Caco-2 (cell line): ENCODE measurements at regions not wholly inside any gene's neighbourhood (a gene's known extent, or its start where the extent isn't known, plus 50 kb on each side); places are given as distances from the start of the nearest gene placed in this dataset.

Experiments used
- BruUV-seq: library from RNA; stranded (reverse); fragments of 400-500 nt; replicated peaks from 2 replicates; lab custom pipeline; 2021; lab: Mats Ljungman, UMichigan
- CTCF ChIA-PET: fragments of 300-600 bp; sonication (Branson Sonifier 250); formaldehyde crosslinking; loops from one replicate; lab custom pipeline; 2022; ENCODE audit warnings: antibody characterized with exemption; lab: Charles Lee
- POLR2A ChIA-PET: fragments of 300-600 bp; sonication (Branson Sonifier 250); formaldehyde crosslinking; loops from one replicate; lab custom pipeline; 2022; ENCODE audit warnings: antibody characterized with exemption; lab: Charles Lee
- DNase-seq, 2 experiments: peaks; one replicate each; pipeline versions ENCODE4 v3.0.0 to v3.0.0-alpha.2; 2020 to 2022
- H3K27me3 ChIP-seq: replicated peaks from 2 replicates; pipeline ENCODE4 v1.6.0; 2011; ENCODE audit warnings: low read length; ENCODE audit not compliant: control insufficient read depth, insufficient read depth
- H3K36me3 ChIP-seq: 2 replicates; pipeline ENCODE4 v1.5.1; 2011; ENCODE audit warnings: low read length; ENCODE audit not compliant: control insufficient read depth, insufficient read depth
- H3K4me1 ChIP-seq: fragments of 250-450 bp; sonication (Bioruptor Pico); 2 replicates; pipeline ENCODE4 v1.5.1; 2020; ENCODE audit warnings: mild to moderate bottlenecking
- H3K4me3 ChIP-seq: 2 replicates; pipeline ENCODE4 v1.5.1; 2011; ENCODE audit warnings: low read depth, mild to moderate bottlenecking, control low read depth, low read length
- H3K9me3 ChIP-seq: fragments of 250-450 bp; sonication (Bioruptor Pico); 2 replicates; pipeline ENCODE4 v1.5.1; 2020; ENCODE audit warnings: mild to moderate bottlenecking, moderate library complexity
- H3K27ac Mint-ChIP-seq: one replicate; pipeline ENCODE4 v1.8.0; 2022; ENCODE audit warnings: mixed read lengths; ENCODE audit not compliant: unreplicated experiment
- H3K27me3 Mint-ChIP-seq: one replicate; pipeline ENCODE4 v1.8.0; 2022; ENCODE audit warnings: mixed read lengths; ENCODE audit not compliant: insufficient read depth, unreplicated experiment
- H3K36me3 Mint-ChIP-seq: one replicate; pipeline ENCODE4 v1.8.0; 2022; ENCODE audit warnings: mild to moderate bottlenecking, mixed read lengths; ENCODE audit not compliant: insufficient read depth, unreplicated experiment
- H3K4me1 Mint-ChIP-seq: one replicate; pipeline ENCODE4 v1.8.0; 2022; ENCODE audit warnings: low read depth, mixed read lengths; ENCODE audit not compliant: unreplicated experiment
- H3K4me3 Mint-ChIP-seq: one replicate; pipeline ENCODE4 v1.8.0; 2022; ENCODE audit warnings: mild to moderate bottlenecking, moderate library complexity, mixed read lengths; ENCODE audit not compliant: unreplicated experiment
- H3K9me3 Mint-ChIP-seq: one replicate; pipeline ENCODE4 v1.8.0; 2022; ENCODE audit warnings: mixed read lengths; ENCODE audit not compliant: unreplicated experiment
- CTCF ChIP-seq, 2 experiments: fragments of 200-600 bp in 1 of 2; IDR thresholded peaks; 1 replicate in 1 of 2; 2 replicates in 1 of 2; pipeline versions ENCODE4 v1.5.1 to v1.8.0; 2011 to 2022; ENCODE audit warnings: antibody characterized with exemption in 1 of 2, control low read depth in 1 of 2, inconsistent platforms in 1 of 2, low read depth in 1 of 2, low read length in 1 of 2, mild to moderate bottlenecking in 1 of 2, moderate library complexity in 1 of 2; ENCODE audit not compliant: insufficient read depth in 1 of 2, severe bottlenecking in 1 of 2, unreplicated experiment in 1 of 2
- intact Hi-C: fragments of 100-400 bp; cut with micrococcal nuclease; formaldehyde crosslinking; loops from one replicate; pipeline ENCODE4 v1.10.0; 2022; ENCODE audit not compliant: unreplicated experiment

GRCh38 chr15:46941241-46941640 is 776.1 kb upstream of the SEMA6D start:
- CTCF ChIA-PET: no interaction called here
- H3K4me1 Mint-ChIP-seq: no peaks in the 10 kb centered on the region
- H3K9me3 Mint-ChIP-seq: peaks cover 10% of the 10 kb centered on the region
- no peaks in the 10 kb centered on the region for H3K27me3 Mint-ChIP-seq
- Histone ChIP-seq H3K36me3 (no peaks in the 10 kb centered on the region), H3K27me3 (no peaks in the 10 kb centered on the region), H3K4me3 (no peak overlapping the region), H3K9me3 (no peaks in the 10 kb centered on the region), H3K4me1 (no peaks in the 10 kb centered on the region)
- no peak overlapping the region for H3K4me3 Mint-ChIP-seq
- no peak for DNase-seq
- intact Hi-C loops: no loop called here
- no peak overlapping the region for H3K27ac Mint-ChIP-seq
- no peaks in the 10 kb centered on the region for H3K36me3 Mint-ChIP-seq
- POLR2A ChIA-PET: no interaction called here
- no peak for TF ChIP-seq CTCF (IDR thresholded peaks at IDR 0.05; ENCODE audit: insufficient read depth in 1 of 2, low read depth in 1 of 2, low read length in 1 of 2, severe bottlenecking in 1 of 2, unreplicated experiment in 1 of 2)
- no TSS peak for BruUV-seq

- 0 out of 2 replicates have a peak, but pooled peaks cover 6% of the 10 kb centered on the region for H3K9me3 ChIP-seq
- H3K9me3 Mint-ChIP-seq: peaks cover 27% of the 10 kb centered on the region
Observed at GRCh38 chr15:46946953-46947352, 770.4 kb upstream of the SEMA6D start.

GRCh38 chr15:46955576-46955975 is 761.7 kb upstream of the SEMA6D start:
- Mint-ChIP-seq H3K4me1 (no peaks in the 10 kb centered on the region), H3K36me3 (no peaks in the 10 kb centered on the region), H3K27ac (no peak overlapping the region), H3K9me3 (peaks cover 10% of the 10 kb centered on the region), H3K4me3 (peak overlapping the region; percentile 43), H3K27me3 (no peaks in the 10 kb centered on the region)
- POLR2A ChIA-PET: no interaction called here
- CTCF ChIA-PET: no interaction called here
- intact Hi-C loops: no loop called here
- BruUV-seq: no TSS peak
- Histone ChIP-seq H3K36me3 (no peaks in the 10 kb centered on the region), H3K4me3 (no peak overlapping the region), H3K27me3 (no peaks in the 10 kb centered on the region), H3K9me3 (0 out of 2 replicates have a peak, but pooled peaks cover 6% of the 10 kb centered on the region), H3K4me1 (no peaks in the 10 kb centered on the region)
- DNase-seq: no peak
- TF ChIP-seq CTCF (IDR thresholded peaks at IDR 0.05; ENCODE audit: insufficient read depth in 1 of 2, low read depth in 1 of 2, low read length in 1 of 2, severe bottlenecking in 1 of 2, unreplicated experiment in 1 of 2): no peak

More at GRCh38 chr15:46946953-46947352, 770.4 kb upstream of the SEMA6D start:
- TF ChIP-seq CTCF (IDR thresholded peaks at IDR 0.05; ENCODE audit: insufficient read depth in 1 of 2, low read depth in 1 of 2, low read length in 1 of 2, severe bottlenecking in 1 of 2, unreplicated experiment in 1 of 2): no peak
- H3K27ac Mint-ChIP-seq: no peak overlapping the region
- intact Hi-C loops: no loop called here
- H3K27me3 ChIP-seq: no peaks in the 10 kb centered on the region
- no peaks in the 10 kb centered on the region for H3K4me1 Mint-ChIP-seq
- no peaks in the 10 kb centered on the region for H3K36me3 Mint-ChIP-seq
- no peak for DNase-seq
- H3K27me3 Mint-ChIP-seq: no peaks in the 10 kb centered on the region
- BruUV-seq: no TSS peak
- no peak overlapping the region for H3K4me3 Mint-ChIP-seq
- no peak overlapping the region for H3K4me3 ChIP-seq
- ChIA-PET CTCF (no interaction called here), POLR2A (no interaction called here)
- H3K36me3 ChIP-seq: no peaks in the 10 kb centered on the region
- H3K4me1 ChIP-seq: no peaks in the 10 kb centered on the region
